ENCODE measurements at regions not wholly inside any gene's neighbourhood (a gene's known extent, or its start where the extent isn't known, plus 50 kb on each side); places are given as distances from the start of the nearest gene placed in this dataset.

- TF ChIP-seq SKIL (CRISPR knock-in tag; IDR thresholded peaks at IDR 0.05; ENCODE audit: borderline replicate concordance) (no peak), HOXA9 (CRISPR knock-in tag; IDR thresholded peaks at IDR 0.05; ENCODE audit: borderline replicate concordance) (no peak), PAWR (CRISPR knock-in tag; IDR thresholded peaks at IDR 0.05; ENCODE audit: borderline replicate concordance) (no peak)
- TF ChIP-seq, protein P1, sequence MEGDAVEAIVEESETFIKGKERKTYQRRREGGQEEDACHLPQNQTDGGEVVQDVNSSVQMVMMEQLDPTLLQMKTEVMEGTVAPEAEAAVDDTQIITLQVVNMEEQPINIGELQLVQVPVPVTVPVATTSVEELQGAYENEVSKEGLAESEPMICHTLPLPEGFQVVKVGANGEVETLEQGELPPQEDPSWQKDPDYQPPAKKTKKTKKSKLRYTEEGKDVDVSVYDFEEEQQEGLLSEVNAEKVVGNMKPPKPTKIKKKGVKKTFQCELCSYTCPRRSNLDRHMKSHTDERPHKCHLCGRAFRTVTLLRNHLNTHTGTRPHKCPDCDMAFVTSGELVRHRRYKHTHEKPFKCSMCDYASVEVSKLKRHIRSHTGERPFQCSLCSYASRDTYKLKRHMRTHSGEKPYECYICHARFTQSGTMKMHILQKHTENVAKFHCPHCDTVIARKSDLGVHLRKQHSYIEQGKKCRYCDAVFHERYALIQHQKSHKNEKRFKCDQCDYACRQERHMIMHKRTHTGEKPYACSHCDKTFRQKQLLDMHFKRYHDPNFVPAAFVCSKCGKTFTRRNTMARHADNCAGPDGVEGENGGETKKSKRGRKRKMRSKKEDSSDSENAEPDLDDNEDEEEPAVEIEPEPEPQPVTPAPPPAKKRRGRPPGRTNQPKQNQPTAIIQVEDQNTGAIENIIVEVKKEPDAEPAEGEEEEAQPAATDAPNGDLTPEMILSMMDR (CRISPR knock-in tag; IDR thresholded peaks at IDR 0.05), result no peak
These were observed 153.1 kb upstream of the SLC14A2 start for GRCh38 chr18:45462179-45462578.
